ENCODE measurements at regions not wholly inside any gene's neighbourhood (a gene's known extent, or its start where the extent isn't known, plus 50 kb on each side); places are given as distances from the start of the nearest gene placed in this dataset.

DNA sequence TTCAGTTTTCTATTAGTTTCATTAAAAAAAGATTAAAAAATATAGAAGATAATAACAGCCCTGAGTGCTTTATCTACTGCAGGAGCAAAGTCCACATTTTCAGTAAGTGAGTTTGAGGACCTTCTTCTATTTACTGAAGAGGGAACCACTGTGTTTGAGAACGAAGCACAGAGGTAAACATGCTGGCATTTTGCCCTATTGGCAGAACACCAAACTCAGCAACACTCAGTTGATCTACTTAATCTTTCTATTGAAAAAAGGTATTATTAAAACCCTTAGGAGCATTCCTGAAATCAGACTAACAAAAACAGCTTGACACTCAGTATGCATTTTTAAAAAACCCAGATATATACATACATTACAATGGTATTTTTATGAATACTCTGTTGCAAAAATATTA lies 1496.7 kb downstream of the TECRL start:
- no peak for DNase-seq (ENCODE audit: low read depth in 2 of 2, low spot score in 1 of 2)

DNA sequence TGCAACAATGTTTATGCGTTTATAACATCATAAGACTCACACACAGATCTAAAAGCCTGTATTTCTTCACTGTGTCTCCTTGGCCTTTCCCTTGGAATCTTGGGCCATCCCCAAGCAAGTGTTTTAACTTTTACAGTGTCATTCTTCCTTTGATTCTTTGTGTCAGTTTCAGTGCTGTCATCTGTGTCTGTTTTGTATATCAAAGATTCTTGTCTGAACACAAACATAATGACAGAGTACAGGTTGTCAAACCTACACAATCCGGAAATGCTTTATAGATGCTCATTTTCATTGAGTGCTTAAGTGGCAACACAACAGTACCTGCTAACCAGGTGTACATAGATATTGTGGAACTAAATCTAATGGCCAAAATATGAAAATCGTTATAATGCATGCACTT lies 1500.0 kb downstream of the TECRL start:
- DNase-seq (ENCODE audit: low read depth in 2 of 2, low spot score in 1 of 2): no peak

DNA sequence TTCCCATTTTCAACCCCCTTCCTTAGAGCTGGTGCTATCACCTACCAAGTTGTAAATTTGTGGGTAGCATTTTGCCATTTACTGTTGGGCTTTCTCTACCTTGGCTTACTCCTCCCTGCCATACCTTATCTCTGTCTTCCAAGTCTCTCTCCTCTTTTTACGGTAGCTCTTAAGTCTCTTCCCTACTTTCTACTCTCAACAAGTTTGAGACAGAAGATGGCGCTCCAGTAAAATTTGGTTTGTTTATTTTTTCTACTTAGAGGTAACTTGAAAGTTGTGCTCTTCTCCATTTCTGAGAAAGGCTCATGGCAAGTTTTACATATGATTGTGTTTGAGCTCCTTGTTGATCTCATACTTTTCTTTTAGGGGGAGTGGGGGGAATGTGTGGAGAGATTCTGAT lies 1508.1 kb downstream of the TECRL start:
- no peak for DNase-seq (ENCODE audit: low read depth in 2 of 2, low spot score in 1 of 2)

DNA sequence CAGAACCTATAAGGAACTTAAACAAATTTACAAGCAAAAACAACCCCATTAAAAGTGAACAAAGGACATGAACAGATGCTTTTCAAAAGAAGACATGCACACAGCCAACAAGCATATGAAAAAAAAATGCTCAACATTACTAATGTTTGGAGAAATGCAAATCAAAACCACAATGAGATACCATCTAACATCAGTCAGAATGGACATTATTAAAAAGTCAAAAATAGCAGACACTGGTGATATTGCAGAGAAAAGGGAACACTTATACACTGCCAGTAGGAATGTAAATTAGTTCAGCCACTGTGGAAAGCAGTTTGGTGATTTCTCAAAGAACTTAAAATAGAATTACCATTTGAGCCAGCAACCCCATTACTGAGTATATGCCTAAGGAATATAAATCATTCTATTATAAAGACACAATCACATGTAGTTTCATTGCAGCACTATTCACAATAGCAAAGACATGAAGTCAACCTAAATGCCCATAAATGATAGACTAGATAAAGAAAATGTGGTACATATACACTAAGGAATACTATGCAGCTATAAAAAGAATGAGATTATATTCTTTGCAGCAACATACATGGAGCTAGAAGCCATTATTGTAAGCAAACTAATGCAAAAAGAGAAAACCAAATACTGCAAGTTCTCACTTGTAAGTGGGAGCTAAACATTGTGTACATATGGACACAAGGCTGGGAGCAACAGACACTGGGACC lies 1509.4 kb downstream of the TECRL start:
- DNase-seq (ENCODE audit: low read depth in 2 of 2, low spot score in 1 of 2): no peak

DNA sequence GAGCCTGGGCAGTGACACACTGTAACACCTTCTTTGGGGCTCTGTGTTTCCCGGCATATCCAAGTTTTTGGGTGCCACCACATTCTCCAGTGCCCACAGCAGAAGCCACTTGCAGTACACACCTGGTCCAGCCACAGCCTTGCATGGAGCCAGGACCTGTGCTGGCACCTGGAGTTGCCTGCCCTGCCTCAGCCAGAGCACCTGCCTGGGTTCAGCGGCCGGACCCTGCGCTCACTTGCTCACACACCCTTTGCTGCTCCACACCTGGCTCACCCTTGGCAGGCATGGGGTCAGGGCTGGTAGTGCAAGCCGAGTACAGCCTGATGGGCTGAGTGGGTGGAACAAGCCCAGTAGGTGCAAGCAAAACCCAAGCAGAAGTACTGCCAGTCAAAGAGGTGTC lies 1511.1 kb downstream of the TECRL start:
- DNase-seq (ENCODE audit: low read depth in 2 of 2, low spot score in 1 of 2): no peak

DNA sequence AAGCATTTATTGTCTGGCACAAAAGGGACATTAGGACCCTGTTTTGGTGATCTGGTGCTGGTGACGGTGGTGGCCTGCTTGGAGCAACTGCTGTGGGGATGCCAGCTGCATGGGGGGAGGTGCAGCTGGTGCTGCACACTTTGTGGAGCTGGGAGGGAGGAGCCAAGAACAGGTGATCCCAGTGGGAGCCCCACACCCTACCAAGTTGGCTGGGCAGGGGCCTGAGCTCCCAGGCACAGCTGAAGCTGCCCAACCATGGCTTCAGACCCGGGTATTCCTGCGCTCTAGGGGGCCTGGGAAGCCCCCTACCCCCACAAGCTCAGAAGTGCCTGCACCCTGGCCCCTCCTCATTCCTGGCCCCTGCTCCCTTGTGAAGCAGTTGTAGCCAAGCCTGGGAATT lies 1512.5 kb downstream of the TECRL start:
- DNase-seq (ENCODE audit: low read depth in 2 of 2, low spot score in 1 of 2): no peak

DNA sequence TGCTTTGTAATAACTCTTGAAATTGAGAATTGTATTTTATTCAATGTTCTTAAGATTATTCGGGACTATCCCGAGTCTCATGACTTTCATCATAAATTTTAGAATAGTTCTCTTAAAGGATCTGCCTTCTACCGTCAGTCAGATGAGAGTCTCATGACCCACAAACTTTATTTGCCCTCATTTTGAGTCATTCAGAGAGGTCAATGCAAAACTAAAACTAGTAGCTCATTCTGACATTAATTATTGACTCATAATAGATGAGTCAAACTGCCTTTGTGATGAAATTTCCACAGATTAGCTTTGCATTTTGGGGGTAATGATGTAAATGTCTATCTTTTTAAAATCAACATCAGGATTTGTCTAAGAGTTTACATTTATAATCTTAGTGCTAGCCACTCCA lies 1527.3 kb downstream of the TECRL start:
- no peak for DNase-seq (ENCODE audit: low read depth in 2 of 2, low spot score in 1 of 2)

DNA sequence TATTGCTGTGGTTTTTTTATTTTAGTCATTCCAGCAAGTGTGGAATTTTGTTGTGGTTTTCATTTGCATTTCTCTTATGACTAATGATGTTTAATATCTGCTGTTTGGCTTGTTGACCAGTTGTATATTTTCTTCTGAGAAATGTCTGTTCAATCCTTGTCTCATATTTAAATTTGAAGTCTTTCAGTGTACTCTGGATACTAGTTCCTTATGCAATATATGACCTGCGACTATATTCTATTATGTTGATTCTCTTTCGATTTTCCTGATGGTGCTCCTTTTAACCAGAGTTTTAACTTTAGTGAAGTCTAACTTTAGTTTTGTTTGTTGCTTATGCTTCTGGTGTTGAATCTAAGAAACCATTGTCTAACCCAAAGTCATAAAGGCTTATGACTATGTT lies 1528.0 kb downstream of the TECRL start:
- DNase-seq (ENCODE audit: low read depth in 2 of 2, low spot score in 1 of 2): no peak

DNA sequence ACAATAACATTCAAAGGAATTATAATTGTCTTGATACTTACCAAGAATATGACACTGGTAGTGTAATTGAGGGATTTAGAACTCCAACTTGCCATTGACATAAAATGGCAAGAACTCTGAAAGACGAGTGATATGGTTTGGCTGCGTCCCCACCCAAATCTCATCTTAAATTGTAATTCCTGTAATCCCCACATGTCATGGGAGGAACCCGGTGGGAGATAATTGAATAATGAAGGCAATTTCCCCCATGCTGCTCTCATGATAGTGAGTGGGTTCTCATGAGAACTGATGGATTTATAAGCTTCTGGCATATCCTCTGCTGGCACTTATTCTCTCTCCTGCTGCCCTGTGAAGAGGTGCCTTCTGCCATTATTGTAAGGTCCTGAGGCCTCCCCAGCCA lies 1536.4 kb downstream of the TECRL start:
- DNase-seq (ENCODE audit: low read depth in 2 of 2, low spot score in 1 of 2): no peak

DNA sequence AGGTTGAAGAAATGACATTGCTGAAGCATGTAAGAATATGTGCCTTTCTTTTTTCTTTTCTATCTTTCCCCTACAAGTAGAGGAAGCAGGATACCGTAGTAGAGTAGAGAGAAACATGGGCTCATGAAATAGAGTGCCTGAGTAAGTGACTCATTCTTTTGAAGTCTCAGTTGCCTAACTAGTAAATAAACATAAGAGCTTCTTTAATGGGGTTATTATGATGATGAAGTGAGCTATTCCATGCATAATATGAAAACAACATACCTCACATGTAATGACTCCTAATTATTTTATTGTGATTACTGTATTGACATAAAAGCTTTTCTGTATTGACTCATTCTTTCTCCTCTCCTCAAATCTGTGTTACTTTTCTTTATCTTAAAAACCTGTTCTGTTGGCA lies 1538.2 kb downstream of the TECRL start:
- no peak for DNase-seq (ENCODE audit: low read depth in 2 of 2, low spot score in 1 of 2)

DNA sequence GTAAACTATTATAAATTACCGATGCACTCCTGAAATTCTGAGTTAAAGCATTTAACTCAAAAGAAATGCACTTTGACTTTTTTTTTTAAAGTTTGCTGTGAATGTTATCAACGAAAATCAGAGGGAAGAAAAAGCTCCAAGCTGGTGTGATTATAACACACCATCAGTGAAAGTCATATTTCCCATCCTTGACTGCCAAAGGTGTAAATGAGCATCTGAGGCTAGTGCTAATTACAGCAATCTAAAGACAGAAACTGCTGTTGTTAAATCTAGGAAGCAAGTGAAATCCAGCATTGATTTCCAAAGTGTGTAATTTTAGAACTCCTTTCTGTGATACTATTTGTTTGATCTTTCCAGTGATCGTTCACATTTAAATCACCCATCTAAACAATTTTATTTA lies 1538.8 kb downstream of the TECRL start:
- DNase-seq (ENCODE audit: low read depth in 2 of 2, low spot score in 1 of 2): no peak

DNA sequence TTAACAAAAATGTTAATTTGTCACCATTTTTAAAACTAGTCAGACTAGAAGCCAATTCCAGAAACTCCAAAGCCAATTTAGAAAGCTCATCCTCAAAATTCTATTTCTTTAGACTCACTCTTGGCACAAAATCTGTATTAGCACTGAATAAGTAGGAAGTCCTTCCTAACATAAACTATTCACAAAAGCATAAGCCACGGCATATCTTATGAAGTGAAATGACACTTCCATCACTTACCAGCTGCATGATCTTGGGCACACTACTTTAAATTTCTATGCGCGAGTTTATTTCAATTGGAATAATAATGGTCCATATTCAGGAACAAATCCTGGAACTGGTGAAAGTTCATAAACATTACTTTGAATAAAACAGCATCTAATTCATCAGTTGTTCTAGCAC lies 1544.0 kb downstream of the TECRL start:
- DNase-seq (ENCODE audit: low read depth in 2 of 2, low spot score in 1 of 2): no peak

DNA sequence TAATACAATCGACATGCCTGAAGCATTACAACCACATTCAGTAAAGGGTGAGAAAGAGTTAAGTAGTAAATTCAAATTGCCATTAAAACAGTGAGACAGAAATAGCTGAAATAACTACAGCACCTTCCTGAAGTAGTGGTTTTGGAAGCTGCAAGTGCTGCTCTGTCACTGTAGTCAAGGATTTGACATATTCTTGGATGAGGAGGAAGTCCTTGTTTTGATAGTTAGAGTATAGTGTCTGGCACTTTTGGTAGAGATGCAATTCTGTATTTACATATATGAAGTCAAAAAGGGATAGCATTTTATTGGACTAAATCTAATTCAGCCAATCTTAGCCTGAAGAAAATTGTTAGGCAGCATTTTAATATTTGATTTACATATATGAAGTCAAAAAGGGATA lies 1559.6 kb downstream of the TECRL start:
- DNase-seq (ENCODE audit: low read depth in 2 of 2, low spot score in 1 of 2): no peak

DNA sequence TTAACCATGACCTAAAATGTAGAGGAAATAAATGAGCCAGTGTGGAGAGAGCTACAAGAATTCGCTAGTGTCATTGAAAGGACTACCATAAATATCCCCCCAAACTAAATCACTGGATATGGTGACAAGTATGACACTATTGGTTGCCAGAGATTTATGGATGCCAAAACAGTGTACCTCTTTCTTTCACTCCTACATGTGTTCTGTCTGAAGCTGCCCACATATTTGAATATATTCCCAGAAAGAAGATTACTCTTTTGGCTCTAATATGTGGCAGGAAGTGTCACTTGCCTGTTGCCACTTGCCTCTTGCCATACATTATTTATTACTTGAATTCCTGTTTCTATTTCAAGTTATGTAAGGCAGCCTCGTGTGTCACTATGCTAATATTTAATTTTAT lies 1573.6 kb downstream of the TECRL start:
- no peak for DNase-seq (ENCODE audit: low read depth in 2 of 2, low spot score in 1 of 2)

DNA sequence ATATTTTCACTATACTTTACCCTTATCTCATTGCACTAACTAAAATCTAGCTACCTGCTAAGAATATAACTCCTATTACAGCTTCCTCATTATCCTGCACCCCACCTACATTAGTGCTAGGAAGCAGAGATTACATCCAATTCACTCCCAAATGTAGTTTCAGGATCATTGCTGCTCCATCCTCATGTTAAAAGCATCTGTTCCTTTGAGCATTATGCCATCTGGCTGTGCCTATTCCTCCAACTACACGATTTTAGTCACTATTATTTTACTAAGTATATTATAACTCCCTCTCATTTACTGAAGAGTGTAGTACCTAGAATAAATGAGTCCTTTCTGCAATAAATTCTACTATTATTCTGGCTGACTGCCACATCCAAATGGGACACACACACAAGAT lies 1586.9 kb downstream of the TECRL start:
- DNase-seq (ENCODE audit: low read depth in 2 of 2, low spot score in 1 of 2): no peak

DNA sequence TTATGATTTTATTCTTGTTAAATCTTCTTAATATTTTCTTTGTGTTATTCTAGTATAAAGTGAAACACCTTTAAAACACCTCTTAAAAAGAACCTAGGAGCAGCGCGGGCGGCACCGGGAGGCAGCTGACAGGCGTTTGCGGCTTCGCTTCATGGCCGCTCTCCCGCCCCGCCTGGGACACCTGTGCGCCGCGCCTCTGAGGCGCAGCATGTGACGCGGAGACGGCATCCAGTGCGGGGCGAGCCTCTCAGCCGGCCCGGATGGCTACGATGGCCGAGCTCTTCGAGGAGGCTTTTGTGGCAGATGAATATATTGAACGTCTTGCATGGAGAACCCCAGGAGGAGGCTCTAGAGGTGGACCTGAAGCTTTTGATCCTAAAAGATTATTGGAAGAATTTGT lies 1592.7 kb downstream of the TECRL start:
- no peak for DNase-seq (ENCODE audit: low read depth in 2 of 2, low spot score in 1 of 2)

DNA sequence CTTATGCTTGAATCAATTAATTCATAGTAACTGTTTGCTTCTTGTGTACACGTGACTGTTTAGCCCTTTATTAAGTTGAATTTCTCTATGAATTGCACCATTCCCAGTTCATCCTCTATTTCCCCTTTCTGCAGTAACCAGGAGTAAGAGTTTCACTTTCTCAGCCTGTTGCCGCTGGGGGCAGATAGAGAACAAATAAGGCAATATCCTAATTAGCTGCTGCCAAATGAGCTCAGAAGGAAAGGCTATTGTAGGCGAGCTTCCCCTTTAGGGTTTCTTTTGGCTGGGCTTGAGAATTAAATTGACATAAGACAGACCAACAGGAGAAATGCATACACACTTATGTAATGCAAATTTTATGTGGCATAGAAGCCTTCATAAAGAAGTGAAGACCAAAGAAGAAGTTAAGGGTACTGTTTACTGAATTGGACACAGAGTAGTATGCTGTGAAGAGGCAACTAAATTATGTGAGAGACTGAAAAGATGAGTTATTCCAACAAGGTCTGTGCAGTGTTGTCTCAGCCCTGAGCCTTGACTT lies 1594.7 kb downstream of the TECRL start:
- DNase-seq (ENCODE audit: low read depth in 2 of 2, low spot score in 1 of 2): no peak

DNA sequence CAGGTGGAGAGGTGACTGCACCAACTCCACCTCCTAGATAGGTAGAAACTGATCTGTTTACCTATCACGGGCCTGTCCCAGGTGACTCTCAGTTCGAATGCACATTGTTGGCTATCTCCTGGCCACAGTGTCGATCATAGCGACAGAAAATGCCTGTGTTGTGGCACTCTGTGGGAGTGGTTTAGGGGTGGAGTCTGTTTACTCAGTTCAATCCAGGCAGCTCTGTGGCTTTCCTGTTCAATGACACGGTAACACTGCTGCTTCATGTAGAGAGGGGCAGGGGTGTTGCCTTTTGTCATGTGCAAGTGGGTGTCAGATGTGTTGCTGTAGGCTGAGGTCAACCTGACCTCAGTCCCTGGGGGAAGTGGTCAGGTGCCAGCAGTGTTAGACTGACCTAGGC lies 1602.4 kb downstream of the TECRL start:
- no peak for DNase-seq (ENCODE audit: low read depth in 2 of 2, low spot score in 1 of 2)

DNA sequence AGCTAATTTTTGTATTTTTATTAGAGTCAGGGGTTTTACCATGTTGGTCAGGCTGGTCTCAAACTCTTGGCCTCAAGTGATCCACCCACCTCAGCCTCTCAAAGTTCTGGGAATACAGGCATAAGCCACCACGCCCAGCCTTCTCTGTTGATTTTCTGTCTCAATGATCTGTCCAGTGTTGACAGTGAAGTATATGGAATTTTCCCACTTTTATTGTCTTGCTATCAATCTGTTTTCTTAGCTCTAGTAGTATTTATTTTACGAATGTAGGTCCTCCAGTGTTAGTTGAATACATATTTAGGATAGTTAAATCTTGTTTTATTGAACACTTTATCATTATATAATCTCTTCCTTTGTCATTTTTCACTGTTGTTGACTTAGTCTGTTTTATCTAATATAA lies 1603.9 kb downstream of the ADGRL3 start:
- DNase-seq (ENCODE audit: low read depth in 2 of 2, low spot score in 1 of 2): no peak

DNA sequence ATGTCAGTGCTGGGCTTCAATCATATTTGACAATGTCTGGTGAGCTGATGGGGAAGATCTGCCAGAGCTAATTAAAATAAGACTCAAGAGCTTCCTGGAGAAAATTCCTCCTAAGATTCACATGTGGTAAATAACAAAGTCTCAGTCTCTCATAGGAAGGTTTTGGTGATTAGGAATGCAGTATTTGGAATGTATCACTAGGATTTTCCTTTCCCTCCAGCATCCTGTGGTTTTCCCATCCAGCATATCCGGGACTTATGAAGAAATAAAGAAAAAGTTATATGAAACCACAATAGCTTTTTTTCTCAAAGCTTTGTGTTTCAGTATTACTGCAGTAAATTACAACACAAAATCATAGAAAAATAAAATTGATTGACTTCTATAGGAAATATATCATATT lies 1597.1 kb downstream of the ADGRL3 start:
- DNase-seq (ENCODE audit: low read depth in 2 of 2, low spot score in 1 of 2): no peak

DNA sequence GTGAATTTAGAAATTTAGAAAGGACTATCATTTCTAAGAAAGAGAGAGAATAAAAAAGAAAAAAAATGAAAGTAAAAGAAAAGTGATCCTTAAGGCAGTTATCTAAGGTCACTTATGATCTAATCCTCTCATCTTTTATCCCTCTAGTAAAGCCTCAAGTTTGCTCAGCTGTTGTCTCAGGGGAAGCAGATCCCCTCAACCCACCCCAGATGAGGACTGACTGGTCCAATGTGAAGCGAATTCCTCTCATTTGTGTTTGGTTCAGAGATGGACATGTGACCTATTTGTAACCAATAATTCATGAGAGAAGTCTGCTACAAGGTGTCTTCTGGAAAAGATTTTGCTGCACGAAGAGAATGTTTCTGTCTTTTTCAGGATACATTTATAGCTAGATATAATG lies 1591.3 kb downstream of the ADGRL3 start:
- no peak for DNase-seq (ENCODE audit: low read depth in 2 of 2, low spot score in 1 of 2)

DNA sequence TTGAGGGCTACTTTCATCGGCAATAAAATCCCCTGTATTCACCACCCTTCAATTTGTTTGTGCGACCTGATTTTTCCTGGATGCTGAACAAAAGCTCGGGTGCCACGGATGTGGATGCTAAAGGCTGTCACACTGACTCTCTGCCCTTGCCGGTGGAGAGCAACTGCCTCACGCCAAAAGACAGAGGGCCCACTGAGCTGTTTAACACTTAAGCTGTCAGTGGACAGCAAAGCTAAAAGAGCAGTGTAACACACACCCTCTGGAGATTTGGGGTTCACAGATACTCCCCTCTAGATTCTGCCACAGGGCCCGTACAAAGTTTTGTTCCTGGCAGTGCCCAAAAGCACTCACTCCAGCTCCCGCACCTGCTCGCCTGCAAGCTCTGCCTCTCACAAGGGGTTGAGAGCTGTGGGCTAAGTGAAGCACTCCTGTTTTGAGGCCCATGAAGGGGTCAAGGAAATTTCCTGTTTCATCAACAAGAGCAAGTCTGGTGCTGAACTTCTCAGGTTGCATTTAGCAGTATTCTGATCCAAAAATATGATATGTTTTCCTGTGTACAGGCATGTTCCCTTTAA lies 1571.9 kb downstream of the ADGRL3 start:
- no peak for DNase-seq (ENCODE audit: low read depth in 2 of 2, low spot score in 1 of 2)

DNA sequence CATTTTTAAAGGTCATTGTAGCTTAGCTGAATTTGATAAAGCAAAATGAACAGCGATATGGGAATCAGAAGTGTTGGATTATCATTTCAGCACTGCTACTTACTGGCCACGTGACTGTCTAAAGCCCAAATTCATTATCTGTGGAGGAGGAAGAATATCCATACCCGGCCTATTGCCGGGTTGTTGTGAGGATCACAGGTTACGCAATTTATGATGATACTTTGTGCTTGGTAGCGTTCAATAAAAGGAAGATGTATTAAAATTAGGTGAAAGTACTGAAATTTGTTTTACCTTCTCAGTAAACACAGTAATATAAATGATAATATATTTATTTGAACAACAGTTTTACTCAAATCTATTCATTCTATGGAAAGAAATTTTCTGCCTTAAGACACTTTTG lies 1540.2 kb downstream of the ADGRL3 start:
- no peak for DNase-seq (ENCODE audit: low read depth in 2 of 2, low spot score in 1 of 2)

Data from stimulated activated CD8-positive, alpha-beta memory T cell treated with anti-CD3 and anti-CD28 coated beads, Interleukin-4, amount 100 ng/mL, for 1 hour (primary cell).